ENCODE measurements at regions not wholly inside any gene's neighbourhood (a gene's known extent, or its start where the extent isn't known, plus 50 kb on each side); places are given as distances from the start of the nearest gene placed in this dataset.
A peak's percentile ranks its signal among the peaks of the same experiment; 100 is the strongest.

- intact Hi-C loops (cut with DNase I, micrococcal nuclease), result no loop called here
- no peak for DNase-seq
- no peak for ATAC-seq
These were observed 118.9 kb downstream of the ACER2 start for GRCh38 chr9:19527663-19528062.

- DNase-seq, result no peak
- intact Hi-C loops (cut with DNase I, micrococcal nuclease), result no loop called here
- ATAC-seq, result no peak
These were observed 113.7 kb downstream of the ACER2 start for GRCh38 chr9:19522558-19522957.

- intact Hi-C loops (cut with DNase I, micrococcal nuclease), result no loop called here
These were observed 112.4 kb downstream of the ACER2 start for GRCh38 chr9:19521205-19521604.

GRCh38 chr9:19517202-19517942, 108.6 kb downstream of the ACER2 start:
- ATAC-seq (no peak), DNase-seq (no peak)
- intact Hi-C loops (cut with DNase I, micrococcal nuclease), result no loop called here

More at GRCh38 chr9:19521205-19521604, 112.4 kb downstream of the ACER2 start:
- DNase-seq (no peak), ATAC-seq (no peak)

GRCh38 chr9:19516348-19516747, 107.5 kb downstream of the ACER2 start:
- no peak for ATAC-seq
- no peak for DNase-seq
- intact Hi-C loops (cut with DNase I, micrococcal nuclease), result no loop called here

GRCh38 chr9:19513671-19514275, 105.0 kb downstream of the ACER2 start:
- DNase-seq, result no peak
- peak; percentile 71 for ATAC-seq
- intact Hi-C loops (cut with DNase I, micrococcal nuclease), result no loop called here

GRCh38 chr9:19512103-19512832, 103.5 kb downstream of the ACER2 start:
- intact Hi-C loops (cut with DNase I, micrococcal nuclease), result no loop called here
- ATAC-seq (peak; percentile 56), DNase-seq (no peak)

- DNase-seq (no peak), ATAC-seq (no peak)
- intact Hi-C loops (cut with DNase I, micrococcal nuclease), result no loop called here
These were observed 102.9 kb downstream of the ACER2 start for GRCh38 chr9:19511694-19512093.

- intact Hi-C loops (cut with DNase I, micrococcal nuclease), result no loop called here
- no peak for ATAC-seq
- DNase-seq, result no peak
These were observed 102.1 kb downstream of the ACER2 start for GRCh38 chr9:19510907-19511306.

Measured in left colon (tissue), 2 donors.